Activated CD4-positive, alpha-beta T cell treated with anti-CD3 and anti-CD28 coated beads for 24 hours (primary cell): ENCODE measurements at regions not wholly inside any gene's neighbourhood (a gene's known extent, or its start where the extent isn't known, plus 50 kb on each side); places are given as distances from the start of the nearest gene placed in this dataset.
A peak's percentile ranks its signal among the peaks of the same experiment; 100 is the strongest.

Source experiments
- DNase-seq, 2 donors: peaks; one replicate each; pipeline ENCODE4 v3.0.0-alpha.2; 2020; ENCODE audit warnings: low read depth in 2 of 2

DNA sequence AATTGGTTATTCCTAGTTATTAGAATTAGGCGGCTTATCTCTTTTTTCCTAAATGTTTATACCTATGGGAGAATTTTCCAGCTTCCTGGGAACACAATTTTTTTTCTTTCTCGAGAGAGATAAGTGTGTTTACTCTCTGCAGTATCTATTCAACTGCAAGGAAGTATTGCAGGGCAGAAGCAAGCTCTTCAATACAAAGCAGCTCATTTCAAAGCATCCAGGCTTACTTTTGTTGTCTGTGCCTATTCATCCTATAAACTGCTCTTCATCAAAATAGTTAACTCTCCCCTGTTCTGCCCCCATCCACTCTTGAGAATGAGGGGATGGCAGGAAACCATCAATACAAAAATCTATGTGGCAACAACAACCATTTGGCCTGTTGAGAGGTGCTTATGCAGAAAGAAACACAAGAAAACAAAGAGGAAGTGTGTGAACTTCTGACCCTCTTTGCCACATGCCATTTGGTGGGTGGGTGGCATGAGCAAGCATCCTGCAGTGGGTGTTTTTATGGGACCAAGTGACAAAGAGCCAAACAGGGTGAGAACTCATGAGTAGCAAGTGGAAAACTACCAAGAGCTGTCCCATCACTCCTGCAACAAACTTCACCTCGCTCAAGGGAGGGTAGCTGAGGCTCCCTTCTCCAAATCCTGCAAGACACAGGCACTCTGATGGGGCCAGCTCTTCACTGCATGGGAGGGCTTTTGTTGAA lies 50.6 kb upstream of the MRPS6 start:
- DNase-seq: peak in 1 of 2 donors; percentile 25

DNA sequence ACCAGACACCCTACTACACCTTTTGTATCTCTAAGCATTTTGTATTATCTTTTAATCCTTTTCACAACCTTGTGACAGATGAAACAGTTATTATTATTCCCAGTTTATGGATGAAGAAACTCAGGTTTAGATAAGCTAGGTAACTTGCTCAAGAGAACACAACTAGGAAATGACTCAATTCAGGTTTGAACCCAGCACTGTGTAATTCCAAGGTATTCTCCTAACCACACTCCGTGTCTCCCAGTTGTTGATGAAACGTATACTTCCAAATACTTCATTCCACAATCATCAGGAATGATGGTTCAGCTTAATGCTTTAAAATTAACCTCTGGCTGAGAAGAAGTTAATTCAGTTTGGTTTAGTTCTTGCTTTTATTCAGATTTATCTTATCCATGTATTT lies 51.7 kb upstream of the MRPS6 start:
- DNase-seq: no peak

- no peak for DNase-seq
Measured at GRCh38 chr21:34020983-34021553, 52.3 kb upstream of the MRPS6 start.

- no peak for DNase-seq
Measured at GRCh38 chr21:34020005-34020847, 53.2 kb upstream of the MRPS6 start.

- DNase-seq: no peak
Measured at GRCh38 chr21:34019402-34019801, 54.0 kb upstream of the MRPS6 start.

GRCh38 chr21:34018910-34019309 lies 54.5 kb upstream of the MRPS6 start:
- no peak for DNase-seq

DNA sequence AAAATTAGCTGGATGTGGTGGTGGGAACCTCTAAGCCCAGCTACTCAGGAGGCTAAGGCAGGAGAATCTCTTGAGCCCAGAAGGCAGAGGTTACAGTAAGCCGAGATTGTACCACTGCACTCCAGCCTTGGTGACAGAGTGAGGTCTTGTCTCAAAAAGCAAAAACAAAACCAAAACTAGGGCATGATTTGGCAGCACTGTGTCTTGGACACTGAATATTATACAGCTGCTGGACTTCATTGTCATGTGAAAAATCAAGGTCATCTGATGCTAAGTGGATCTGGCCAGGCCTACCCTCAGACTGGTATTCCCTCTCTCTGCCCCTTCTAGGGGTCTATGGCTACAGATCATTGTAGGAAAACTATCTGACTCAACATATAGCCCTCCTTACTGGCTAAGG lies 55.2 kb upstream of the MRPS6 start:
- no peak for DNase-seq

GRCh38 chr21:34017039-34017961 lies 56.1 kb upstream of the MRPS6 start:
- no peak for DNase-seq

DNA sequence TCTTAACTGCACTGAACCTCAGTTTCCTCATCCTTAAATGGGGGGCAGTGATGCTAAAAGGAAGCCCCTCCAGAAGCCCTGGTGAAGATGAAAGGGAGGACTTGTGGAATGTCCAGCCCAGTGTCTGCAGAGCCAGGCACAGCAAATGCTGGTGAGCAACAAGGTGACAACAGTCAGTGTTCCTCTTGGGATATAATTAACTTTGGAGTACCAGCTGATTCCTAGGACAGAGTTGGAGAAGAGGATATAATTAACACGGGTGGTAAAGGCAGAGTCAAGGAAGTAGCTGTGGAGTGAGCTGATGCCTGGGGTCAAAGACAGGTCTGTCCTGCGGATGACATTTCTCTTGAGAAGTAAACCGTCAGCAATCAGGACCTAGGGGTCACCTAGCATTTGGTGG lies 60.7 kb upstream of the MRPS6 start:
- DNase-seq: no peak

- DNase-seq: no peak
Measured at GRCh38 chr21:34011660-34012059, 61.7 kb upstream of the MRPS6 start.

GRCh38 chr21:34009193-34009592 lies 64.2 kb upstream of the MRPS6 start:
- no peak for DNase-seq

DNA sequence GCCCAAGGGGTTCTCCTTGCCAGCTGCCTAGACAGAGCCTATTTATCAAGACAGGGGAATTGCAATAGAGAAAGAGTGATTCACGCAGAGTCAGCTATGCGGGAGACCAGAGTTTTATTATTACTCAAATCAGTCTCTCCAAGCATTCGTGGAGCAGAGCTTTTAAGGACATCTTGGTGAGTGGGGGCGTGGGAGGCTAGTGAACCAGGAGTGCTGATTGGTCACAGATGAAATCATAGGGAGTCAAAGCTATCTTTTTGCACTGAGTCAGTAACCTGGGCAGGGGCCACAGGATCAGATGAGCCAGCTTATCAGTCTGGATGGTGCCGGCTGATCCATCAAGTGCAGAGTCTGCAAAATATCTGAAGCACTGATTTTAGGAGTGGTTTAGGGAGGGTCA lies 64.8 kb upstream of the MRPS6 start:
- DNase-seq: peak; percentile 28 to 41

GRCh38 chr21:34006611-34007168 lies 66.7 kb upstream of the MRPS6 start:
- no peak for DNase-seq

- DNase-seq: no peak
Measured at GRCh38 chr21:34004974-34005373, 68.4 kb upstream of the MRPS6 start.

DNA sequence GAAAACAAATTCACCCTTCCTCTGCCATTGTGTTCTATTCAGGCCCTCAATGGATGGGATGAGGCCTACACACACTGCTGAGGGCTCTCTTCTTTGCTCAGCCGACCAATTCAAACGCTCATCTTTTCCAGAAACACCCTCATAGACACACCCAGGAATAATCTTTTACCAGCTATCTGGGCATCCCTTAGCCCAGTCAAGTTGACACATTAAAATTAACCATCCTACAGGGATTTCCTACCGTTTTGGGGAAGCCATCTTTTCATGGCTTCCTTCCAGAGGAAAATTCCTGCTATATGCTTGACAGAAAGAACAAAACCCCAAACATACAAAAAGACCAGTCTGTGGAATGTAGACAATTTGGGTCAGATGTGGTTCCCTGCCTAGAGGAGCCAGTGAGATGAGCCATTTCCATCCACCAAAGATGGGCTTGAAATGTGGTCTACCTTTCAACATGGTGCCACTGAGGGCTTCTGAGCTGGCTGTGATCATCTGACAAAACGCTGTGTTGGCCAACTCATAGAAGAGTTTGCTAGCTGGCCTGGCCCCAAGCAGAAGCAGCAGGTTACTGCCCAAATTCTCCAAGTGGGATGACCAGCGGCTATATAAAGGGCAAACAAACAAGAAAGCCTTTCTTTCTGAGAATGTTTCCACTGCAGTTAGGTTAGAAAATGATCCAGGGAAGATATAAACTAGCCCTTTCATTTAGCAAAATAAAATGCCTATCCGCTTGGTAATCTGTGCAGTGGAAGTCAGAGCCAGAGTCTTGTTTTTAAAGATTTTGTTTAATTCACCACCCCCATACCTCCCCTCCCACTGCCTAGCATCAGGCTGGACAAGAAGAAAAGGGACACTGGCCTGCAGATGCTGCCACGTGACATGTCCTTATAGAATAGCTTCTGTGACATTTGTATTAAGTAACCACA lies 69.1 kb upstream of the MRPS6 start:
- DNase-seq: no peak

DNA sequence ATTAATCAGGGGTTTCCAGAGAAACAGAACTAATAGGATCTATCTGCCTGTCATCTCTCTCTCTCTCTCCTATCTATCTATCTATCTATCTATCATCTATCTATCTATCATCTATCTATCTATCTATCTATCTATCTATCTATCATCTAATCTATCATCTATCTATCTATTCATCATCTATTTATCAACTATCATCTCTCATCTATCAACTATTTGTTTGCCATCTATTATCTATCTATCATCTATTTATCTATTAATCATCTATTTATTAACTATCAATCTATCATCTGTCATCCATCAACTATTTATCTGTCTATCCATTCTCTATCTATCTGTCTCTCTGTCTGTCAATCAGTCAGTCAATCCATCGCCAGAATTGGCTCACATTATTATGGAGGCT lies 70.0 kb upstream of the MRPS6 start:
- no peak for DNase-seq

DNA sequence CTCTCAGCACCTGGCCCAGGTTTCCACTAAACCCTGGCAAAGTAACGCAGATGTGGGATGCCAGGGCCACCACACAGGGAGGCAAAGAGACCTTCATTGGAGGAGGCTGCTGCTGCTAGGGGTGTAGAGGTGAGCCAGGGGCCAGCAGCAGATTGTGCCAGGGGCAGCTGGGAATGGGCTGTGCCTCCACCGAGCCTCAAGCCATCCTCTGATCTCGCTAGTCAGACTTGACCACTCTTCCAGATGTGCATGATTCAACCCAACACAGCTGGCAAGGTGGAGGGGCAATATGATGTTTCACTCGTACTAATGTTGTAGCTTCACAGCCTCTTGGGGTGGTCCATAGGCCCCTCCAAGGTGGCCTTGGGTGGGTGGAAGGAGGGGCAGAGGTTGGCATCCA lies 73.0 kb upstream of the MRPS6 start:
- DNase-seq: no peak

- no peak for DNase-seq
Measured at GRCh38 chr21:33998809-33999208, 74.6 kb upstream of the MRPS6 start.

- DNase-seq: no peak
Measured at GRCh38 chr21:33998402-33998801, 75.0 kb upstream of the MRPS6 start.

- DNase-seq: no peak
Measured at GRCh38 chr21:33997436-33997835, 75.9 kb upstream of the MRPS6 start.
